Stimulated activated naive CD8-positive, alpha-beta T cell treated with anti-CD3 and anti-CD28 coated beads, Interleukin-15, amount 100 ng/mL, for 72 hours (primary cell): ENCODE measurements at regions not wholly inside any gene's neighbourhood (a gene's known extent, or its start where the extent isn't known, plus 50 kb on each side); places are given as distances from the start of the nearest gene placed in this dataset.
"Not testable (repeated sequence)": the region's sequence is repeated elsewhere in the genome, so short reads cannot be mapped to it uniquely, and the experiment has no call there.

Experiments
- ATAC-seq: fragments of 150-1000 bp; cut with Tn5 transposase; 2 replicates; pipeline ENCODE4 v1.10.0; 2021; ENCODE audit warnings: mild to moderate bottlenecking, moderate library complexity
- DNase-seq, 2 donors: peaks; one replicate each; pipeline ENCODE4 v3.0.0; 2021 to 2022
- H3K27ac Mint-ChIP-seq, 2 donors: one replicate each; pipeline ENCODE4 v1.8.0; 2022; ENCODE audit warnings: mild to moderate bottlenecking in 2 of 2, mixed read lengths in 2 of 2, moderate library complexity in 2 of 2
- H3K27me3 Mint-ChIP-seq: one replicate; pipeline ENCODE4 v1.8.0; 2022; ENCODE audit warnings: mixed read lengths
- H3K4me1 Mint-ChIP-seq: one replicate; pipeline ENCODE4 v1.8.0; 2022; ENCODE audit warnings: mild to moderate bottlenecking, mixed read lengths
- H3K4me3 Mint-ChIP-seq, 2 donors: one replicate each; pipeline ENCODE4 v1.8.0; 2022; ENCODE audit warnings: mild to moderate bottlenecking in 2 of 2, mixed read lengths in 2 of 2, moderate library complexity in 1 of 2
- H3K9me3 Mint-ChIP-seq, 2 donors: one replicate each; pipeline ENCODE4 v1.8.0; 2022; ENCODE audit warnings: mixed read lengths in 2 of 2

GRCh38 chr4:186852073-186852420 lies 128.4 kb upstream of the FAT1 start:
- no peak overlapping the region for H3K4me3 Mint-ChIP-seq
- no peaks in the 10 kb centered on the region for H3K4me1 Mint-ChIP-seq
- DNase-seq (no peak), ATAC-seq (no peak)
- H3K27me3 Mint-ChIP-seq, result no peaks in the 10 kb centered on the region
- peaks cover 7 to 8% of the 10 kb centered on the region in 2 donors for H3K9me3 Mint-ChIP-seq
- no peak overlapping the region for H3K27ac Mint-ChIP-seq

GRCh38 chr4:186852964-186853391 lies 129.3 kb upstream of the FAT1 start:
- no peak for DNase-seq
- H3K27ac Mint-ChIP-seq, result no peak overlapping the region

GRCh38 chr4:186854256-186854655 lies 130.6 kb upstream of the FAT1 start:
- H3K4me1 Mint-ChIP-seq, result no peaks in the 10 kb centered on the region
- H3K27ac Mint-ChIP-seq, result no peak overlapping the region
- DNase-seq (no peak), ATAC-seq (no peak)
- H3K27me3 Mint-ChIP-seq, result no peaks in the 10 kb centered on the region
- no peak overlapping the region for H3K4me3 Mint-ChIP-seq
- H3K9me3 Mint-ChIP-seq, result peaks cover 7 to 8% of the 10 kb centered on the region in 2 donors

More at GRCh38 chr4:186852964-186853391, 129.3 kb upstream of the FAT1 start:
- no peaks in the 10 kb centered on the region for H3K27me3 Mint-ChIP-seq
- no peaks in the 10 kb centered on the region for H3K4me1 Mint-ChIP-seq
- no peak for ATAC-seq
- no peak overlapping the region for H3K4me3 Mint-ChIP-seq
- H3K9me3 Mint-ChIP-seq, result peaks cover 7 to 8% of the 10 kb centered on the region in 2 donors

- H3K4me1 Mint-ChIP-seq, result no peaks in the 10 kb centered on the region
- ATAC-seq (no peak), DNase-seq (no peak)
- H3K27ac Mint-ChIP-seq, result no peak overlapping the region
- H3K4me3 Mint-ChIP-seq, result no peak overlapping the region
- H3K27me3 Mint-ChIP-seq, result no peaks in the 10 kb centered on the region
- H3K9me3 Mint-ChIP-seq, result peaks cover 7 to 8% of the 10 kb centered on the region in 2 donors
Measured at GRCh38 chr4:186855111-186855510, 131.5 kb upstream of the FAT1 start.

- ATAC-seq (no peak), DNase-seq (no peak)
- no peaks in the 10 kb centered on the region for H3K4me1 Mint-ChIP-seq
- H3K4me3 Mint-ChIP-seq, result no peak overlapping the region
- no peaks in the 10 kb centered on the region for H3K27me3 Mint-ChIP-seq
- H3K27ac Mint-ChIP-seq, result no peak overlapping the region
- H3K9me3 Mint-ChIP-seq, result peaks cover 0 to under 1% of the 10 kb centered on the region in 2 donors
Measured at GRCh38 chr4:186857793-186858192, 134.1 kb upstream of the FAT1 start.

- Mint-ChIP-seq H3K27me3 (no peaks in the 10 kb centered on the region), H3K4me3 (no peak overlapping the region), H3K27ac (no peak overlapping the region), H3K9me3 (peaks cover 5 to 6% of the 10 kb centered on the region in 2 donors), H3K4me1 (no peaks in the 10 kb centered on the region)
- DNase-seq (no peak), ATAC-seq (no peak)
Measured at GRCh38 chr4:186858355-186858754, 134.7 kb upstream of the FAT1 start.

- Mint-ChIP-seq H3K4me3 (no peak overlapping the region), H3K27ac (no peak overlapping the region), H3K27me3 (no peaks in the 10 kb centered on the region), H3K9me3 (peaks cover 9 to 15% of the 10 kb centered on the region in 2 donors), H3K4me1 (no peaks in the 10 kb centered on the region)
- ATAC-seq, result no peak
- no peak for DNase-seq
Measured at GRCh38 chr4:186859420-186859819, 135.8 kb upstream of the FAT1 start.

GRCh38 chr4:186861317-186861716 lies 137.7 kb upstream of the FAT1 start:
- Mint-ChIP-seq H3K9me3 (peaks cover 9 to 15% of the 10 kb centered on the region in 2 donors), H3K27me3 (no peaks in the 10 kb centered on the region), H3K4me3 (no peak overlapping the region), H3K27ac (no peak overlapping the region), H3K4me1 (no peaks in the 10 kb centered on the region)
- DNase-seq, result no peak
- ATAC-seq, result no peak

GRCh38 chr4:186871856-186872255 lies 148.2 kb upstream of the FAT1 start:
- H3K27me3 Mint-ChIP-seq, result no peaks in the 10 kb centered on the region
- no peak overlapping the region for H3K4me3 Mint-ChIP-seq
- no peaks in the 10 kb centered on the region for H3K4me1 Mint-ChIP-seq
- H3K27ac Mint-ChIP-seq, result no peak overlapping the region
- DNase-seq, result no peak
- no peak for ATAC-seq
- H3K9me3 Mint-ChIP-seq, result peaks cover 9 to 12% of the 10 kb centered on the region in 2 donors

GRCh38 chr4:186873095-186873494 lies 149.4 kb upstream of the FAT1 start:
- H3K9me3 Mint-ChIP-seq, result peaks cover 9 to 12% of the 10 kb centered on the region in 2 donors
- ATAC-seq, H3K4me3 Mint-ChIP-seq, H3K27me3 Mint-ChIP-seq, DNase-seq, H3K27ac Mint-ChIP-seq, H3K4me1 Mint-ChIP-seq: not testable (repeated sequence)

- Mint-ChIP-seq H3K27me3 (no peaks in the 10 kb centered on the region), H3K4me1 (no peaks in the 10 kb centered on the region), H3K27ac (no peak overlapping the region), H3K9me3 (peaks cover 7 to 18% of the 10 kb centered on the region in 2 donors), H3K4me3 (no peak overlapping the region)
- DNase-seq (no peak), ATAC-seq (no peak)
Measured at GRCh38 chr4:186875476-186875875, 151.8 kb upstream of the FAT1 start.

- DNase-seq (no peak), ATAC-seq (no peak)
- Mint-ChIP-seq H3K4me3 (no peak overlapping the region), H3K27ac (no peak overlapping the region), H3K27me3 (no peaks in the 10 kb centered on the region), H3K9me3 (peaks cover 9 to 22% of the 10 kb centered on the region in 2 donors), H3K4me1 (no peaks in the 10 kb centered on the region)
Measured at GRCh38 chr4:186876961-186877626, 153.4 kb upstream of the FAT1 start.

- ATAC-seq (no peak), DNase-seq (no peak)
- Mint-ChIP-seq H3K4me1 (no peaks in the 10 kb centered on the region), H3K27ac (no peak overlapping the region), H3K27me3 (no peaks in the 10 kb centered on the region), H3K4me3 (no peak overlapping the region), H3K9me3 (peaks cover 9 to 23% of the 10 kb centered on the region in 2 donors)
Measured at GRCh38 chr4:186878203-186878776, 154.6 kb upstream of the FAT1 start.

GRCh38 chr4:186881521-186882220 lies 158.0 kb upstream of the FAT1 start:
- no peak for ATAC-seq
- no peak overlapping the region for H3K27ac Mint-ChIP-seq
- H3K4me3 Mint-ChIP-seq, result no peak overlapping the region
- DNase-seq, result no peak
- H3K4me1 Mint-ChIP-seq, result no peaks in the 10 kb centered on the region
- peaks cover 5 to 16% of the 10 kb centered on the region in 2 donors for H3K9me3 Mint-ChIP-seq
- H3K27me3 Mint-ChIP-seq, result no peaks in the 10 kb centered on the region

- Mint-ChIP-seq H3K9me3 (peaks cover 5 to 16% of the 10 kb centered on the region in 2 donors), H3K4me3 (no peak overlapping the region), H3K27me3 (no peaks in the 10 kb centered on the region), H3K27ac (no peak overlapping the region), H3K4me1 (no peaks in the 10 kb centered on the region)
- ATAC-seq (no peak), DNase-seq (no peak)
Measured at GRCh38 chr4:186882293-186882692, 158.6 kb upstream of the FAT1 start.

GRCh38 chr4:186885289-186885688 lies 161.6 kb upstream of the FAT1 start:
- Mint-ChIP-seq H3K27ac (no peak overlapping the region), H3K9me3 (peaks cover 5 to 20% of the 10 kb centered on the region in 2 donors), H3K4me3 (no peak overlapping the region), H3K27me3 (no peaks in the 10 kb centered on the region), H3K4me1 (no peaks in the 10 kb centered on the region)
- no peak for ATAC-seq
- no peak for DNase-seq
